ENCODE measurements at regions not wholly inside any gene's neighbourhood (a gene's known extent, or its start where the extent isn't known, plus 50 kb on each side); places are given as distances from the start of the nearest gene placed in this dataset.

- TF ChIP-seq CTCF (IDR thresholded peaks at IDR 0.05; ENCODE audit: borderline replicate concordance, extremely low read depth, low read length, poor library complexity, severe bottlenecking) (peak; percentile 66), EZH2 (IDR thresholded peaks at IDR 0.05; ENCODE audit: borderline replicate concordance, low read depth, low read length, severe bottlenecking) (no peak)
Observed at GRCh38 chr17:79388556-79389295, 222.1 kb downstream of the RBFOX3 start.

All from DND-41 (cell line).